Bronchial epithelial cell (primary cell): ENCODE measurements at regions not wholly inside any gene's neighbourhood (a gene's known extent, or its start where the extent isn't known, plus 50 kb on each side); places are given as distances from the start of the nearest gene placed in this dataset.

ENCODE experiments used
- DNase-seq: peaks from one replicate; pipeline ENCODE4 v3.0.0-alpha.2; 2010; ENCODE audit warnings: low read depth
- FAIRE-seq: peaks from 2 replicates; lab custom pipeline; 2011; peaks lifted over from hg19 to GRCh38; lab: Jason Lieb, UNC
- H3K27me3 ChIP-seq: 2 replicates; pipeline ENCODE4 v1.5.1; 2011; ENCODE audit warnings: low read length; ENCODE audit not compliant: control insufficient read depth, insufficient read depth
- H3K36me3 ChIP-seq: 2 replicates; pipeline ENCODE4 v1.5.1; 2011; ENCODE audit warnings: low read length; ENCODE audit not compliant: control insufficient read depth, insufficient read depth
- H3K4me3 ChIP-seq: 2 replicates; pipeline ENCODE4 v1.5.1; 2011; ENCODE audit warnings: mild to moderate bottlenecking, low read depth, low read length, control low read depth
- CTCF ChIP-seq: IDR thresholded peaks from 2 replicates; pipeline ENCODE4 v1.5.1; 2011; ENCODE audit warnings: mild to moderate bottlenecking, moderate library complexity, low read length, control low read depth, inconsistent platforms; ENCODE audit not compliant: insufficient read depth, severe bottlenecking

GRCh38 chr2:176637142-176637485 is 367.9 kb downstream of the MTX2 start:
- peak overlapping the region; percentile 60 for H3K4me3 ChIP-seq
- no peaks in the 10 kb centered on the region for H3K36me3 ChIP-seq
- no peak for DNase-seq
- H3K27me3 ChIP-seq, result no peaks in the 10 kb centered on the region
- no peak for FAIRE-seq
- TF ChIP-seq CTCF, result no peak

DNA sequence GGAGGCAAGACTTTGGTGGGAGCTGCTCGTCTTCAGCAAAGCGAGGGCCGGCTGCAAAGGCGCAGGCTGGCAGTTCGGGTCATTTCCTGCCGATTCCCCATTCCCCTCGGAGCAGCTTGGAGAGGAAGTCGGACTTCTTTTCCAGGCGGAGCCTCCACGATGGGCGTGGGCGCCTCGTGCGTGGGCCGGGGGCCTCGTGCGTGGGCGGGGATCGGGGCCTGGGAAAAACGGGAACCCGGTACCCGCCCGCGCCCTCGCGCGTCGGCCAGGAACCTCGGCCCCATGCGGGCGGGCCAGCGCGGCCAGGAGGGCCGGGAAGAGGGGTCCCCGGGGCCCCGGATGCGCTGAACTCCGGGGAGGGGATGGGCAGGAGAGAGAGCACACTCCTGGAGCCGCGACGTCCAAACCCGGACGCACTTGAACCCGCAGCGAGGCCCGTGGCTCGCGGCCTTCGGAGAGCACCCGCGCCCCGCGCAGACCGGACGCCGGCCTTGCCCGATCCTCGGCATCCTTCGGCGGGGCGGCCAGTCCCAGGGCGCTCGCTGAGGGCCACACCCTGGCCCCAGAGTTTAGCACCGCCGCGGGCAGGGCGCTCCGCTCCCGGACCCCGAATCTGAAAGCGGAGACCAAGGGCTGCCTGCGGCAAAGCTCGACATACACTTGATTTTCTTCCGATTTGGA is 368.4 kb downstream of the MTX2 start:
- no peak for FAIRE-seq
- TF ChIP-seq CTCF, result peak; percentile 4
- DNase-seq, result no peak
- H3K36me3 ChIP-seq, result no peaks in the 10 kb centered on the region
- no peaks in the 10 kb centered on the region for H3K27me3 ChIP-seq
- peak overlapping the region; percentile 60 for H3K4me3 ChIP-seq

DNA sequence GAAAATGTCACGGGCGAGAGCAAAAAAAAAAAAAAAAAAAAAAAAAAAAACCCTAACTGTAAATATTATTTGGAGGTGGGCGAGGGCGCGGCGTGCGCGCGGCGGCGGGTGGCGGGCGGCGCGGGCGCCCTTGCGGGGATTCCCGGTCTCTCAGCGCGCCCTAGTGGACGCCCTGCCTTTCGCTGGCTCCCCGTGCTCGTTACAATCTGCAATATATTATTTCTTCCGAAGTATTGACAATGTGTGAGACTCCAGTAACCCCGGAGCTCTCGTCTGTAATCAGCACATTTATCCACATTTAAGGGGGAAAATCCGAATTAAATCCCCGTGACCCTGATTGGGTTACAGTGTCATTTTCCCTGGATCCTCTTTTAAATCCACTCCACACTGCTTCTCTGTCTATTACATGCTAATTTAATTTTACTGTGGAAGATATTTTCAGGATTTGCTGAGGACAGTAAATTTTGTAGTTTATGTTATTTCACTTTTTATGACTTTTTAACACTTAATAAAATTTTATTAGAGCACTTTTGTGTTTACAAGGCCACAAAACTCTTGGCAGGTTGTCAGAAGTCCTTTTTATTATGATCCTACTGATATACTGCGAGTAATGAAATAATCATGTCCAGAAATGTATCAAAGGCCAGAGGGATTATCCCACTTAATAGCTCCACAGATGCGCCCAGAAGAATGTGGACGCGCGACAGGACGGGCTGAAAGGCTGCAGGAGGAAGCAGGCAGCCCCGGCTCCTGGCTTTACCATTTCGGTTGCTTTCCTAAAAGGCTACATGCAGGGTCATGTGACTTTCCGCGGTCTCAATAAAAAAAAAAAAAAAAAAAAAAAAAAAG is 369.1 kb downstream of the MTX2 start:
- peak overlapping the region; percentile 60 for H3K4me3 ChIP-seq
- FAIRE-seq (no peak), DNase-seq (peak; percentile 21)
- peak; percentile 68 for TF ChIP-seq CTCF
- H3K36me3 ChIP-seq, result no peaks in the 10 kb centered on the region
- no peaks in the 10 kb centered on the region for H3K27me3 ChIP-seq

GRCh38 chr2:176639016-176639343 is 369.7 kb downstream of the MTX2 start:
- H3K4me3 ChIP-seq, result no peak overlapping the region
- H3K27me3 ChIP-seq, result no peaks in the 10 kb centered on the region
- H3K36me3 ChIP-seq, result no peaks in the 10 kb centered on the region
- no peak for TF ChIP-seq CTCF
- FAIRE-seq (no peak), DNase-seq (no peak)

GRCh38 chr2:176639671-176640070 is 370.4 kb downstream of the MTX2 start:
- DNase-seq (no peak), FAIRE-seq (no peak)
- Histone ChIP-seq H3K27me3 (no peaks in the 10 kb centered on the region), H3K4me3 (no peak overlapping the region), H3K36me3 (no peaks in the 10 kb centered on the region)
- no peak for TF ChIP-seq CTCF
